ENCODE measurements at regions not wholly inside any gene's neighbourhood (a gene's known extent, or its start where the extent isn't known, plus 50 kb on each side); places are given as distances from the start of the nearest gene placed in this dataset.

DNA sequence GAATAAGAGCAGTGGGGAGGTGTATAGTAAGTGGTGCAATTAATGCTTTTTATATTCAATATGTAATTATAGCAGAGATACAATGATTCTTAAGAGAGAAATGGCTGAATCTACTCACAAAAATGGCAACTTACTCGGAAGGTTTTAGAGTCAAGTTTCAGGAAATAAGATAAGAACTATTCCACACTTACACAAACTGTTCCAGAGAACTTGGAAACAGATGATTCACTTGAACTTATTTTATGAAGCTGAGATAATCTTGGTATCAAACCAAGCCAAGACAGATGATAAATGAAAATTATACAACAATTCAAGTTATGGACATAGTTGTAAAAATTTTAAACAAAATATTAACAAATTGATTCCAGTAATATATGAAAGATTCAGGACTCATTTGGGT is 311.3 kb upstream of the HS3ST1 start:
- Histone ChIP-seq H3K9me3 (ENCODE audit: low read depth, low read length, poor library complexity, severe bottlenecking) (peaks cover 41% of the 10 kb centered on the region), H3K4me1 (ENCODE audit: insufficient read depth, low read length, poor library complexity, severe bottlenecking) (no peaks in the 10 kb centered on the region), H3K27me3 (replicated peaks; ENCODE audit: insufficient read depth, low read depth, low read length, poor library complexity) (no peaks in the 10 kb centered on the region), H3K36me3 (ENCODE audit: insufficient read depth, low read length, poor library complexity, severe bottlenecking) (no peaks in the 10 kb centered on the region), H3K4me3 (ENCODE audit: low read depth, low read length, poor library complexity, severe bottlenecking) (no peak overlapping the region), H3K27ac (ENCODE audit: low read depth, low read length, poor library complexity, severe bottlenecking) (no peak overlapping the region)
- no TSS peak for BruUV-seq (replicated peaks)
- TF ChIP-seq EZH2 (IDR thresholded peaks at IDR 0.05; ENCODE audit: borderline replicate concordance, low read depth, low read length, poor library complexity, severe bottlenecking): no peak
- TF ChIP-seq, protein P1, sequence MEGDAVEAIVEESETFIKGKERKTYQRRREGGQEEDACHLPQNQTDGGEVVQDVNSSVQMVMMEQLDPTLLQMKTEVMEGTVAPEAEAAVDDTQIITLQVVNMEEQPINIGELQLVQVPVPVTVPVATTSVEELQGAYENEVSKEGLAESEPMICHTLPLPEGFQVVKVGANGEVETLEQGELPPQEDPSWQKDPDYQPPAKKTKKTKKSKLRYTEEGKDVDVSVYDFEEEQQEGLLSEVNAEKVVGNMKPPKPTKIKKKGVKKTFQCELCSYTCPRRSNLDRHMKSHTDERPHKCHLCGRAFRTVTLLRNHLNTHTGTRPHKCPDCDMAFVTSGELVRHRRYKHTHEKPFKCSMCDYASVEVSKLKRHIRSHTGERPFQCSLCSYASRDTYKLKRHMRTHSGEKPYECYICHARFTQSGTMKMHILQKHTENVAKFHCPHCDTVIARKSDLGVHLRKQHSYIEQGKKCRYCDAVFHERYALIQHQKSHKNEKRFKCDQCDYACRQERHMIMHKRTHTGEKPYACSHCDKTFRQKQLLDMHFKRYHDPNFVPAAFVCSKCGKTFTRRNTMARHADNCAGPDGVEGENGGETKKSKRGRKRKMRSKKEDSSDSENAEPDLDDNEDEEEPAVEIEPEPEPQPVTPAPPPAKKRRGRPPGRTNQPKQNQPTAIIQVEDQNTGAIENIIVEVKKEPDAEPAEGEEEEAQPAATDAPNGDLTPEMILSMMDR (conservative IDR thresholded peaks at IDR 0.05; ENCODE audit: low read depth, low read length): no peak
- CTCF ChIA-PET: no interaction called here
- POLR2A ChIA-PET (ENCODE audit: low non-redundant PET): no interaction called here
- intact Hi-C loops (cut with micrococcal nuclease; ENCODE audit: unreplicated experiment): no loop called here
- DNase-seq (ENCODE audit: low spot score): no peak

DNA sequence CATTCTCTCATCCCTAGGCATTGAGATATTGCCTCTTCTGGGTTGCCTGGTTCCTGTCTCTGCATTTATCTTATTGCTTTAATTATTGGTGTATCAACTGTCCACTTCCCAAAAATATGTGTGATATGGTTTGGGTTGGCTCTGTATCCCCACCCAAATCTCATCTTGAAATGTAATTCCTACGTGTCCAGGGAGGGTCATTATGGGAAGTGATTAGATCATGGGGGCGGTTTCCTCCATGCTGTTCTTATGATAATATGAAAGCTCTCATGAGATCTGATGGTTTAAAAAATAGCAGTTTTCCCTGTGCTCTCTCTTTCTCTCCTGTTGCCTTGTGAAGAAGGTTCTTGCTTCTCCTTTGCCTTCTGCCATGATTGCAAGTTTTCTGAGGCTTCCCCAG is 308.3 kb upstream of the HS3ST1 start:
- BruUV-seq (replicated peaks): no TSS peak
- no peak for TF ChIP-seq EZH2 (IDR thresholded peaks at IDR 0.05; ENCODE audit: borderline replicate concordance, low read depth, low read length, poor library complexity, severe bottlenecking)
- TF ChIP-seq, protein P1 (conservative IDR thresholded peaks at IDR 0.05; ENCODE audit: low read depth, low read length): no peak
- Histone ChIP-seq H3K27me3 (replicated peaks; ENCODE audit: insufficient read depth, low read depth, low read length, poor library complexity) (no peaks in the 10 kb centered on the region), H3K4me1 (ENCODE audit: insufficient read depth, low read length, poor library complexity, severe bottlenecking) (no peaks in the 10 kb centered on the region), H3K27ac (ENCODE audit: low read depth, low read length, poor library complexity, severe bottlenecking) (no peak overlapping the region), H3K9me3 (ENCODE audit: low read depth, low read length, poor library complexity, severe bottlenecking) (peaks cover 34% of the 10 kb centered on the region), H3K4me3 (ENCODE audit: low read depth, low read length, poor library complexity, severe bottlenecking) (no peak overlapping the region), H3K36me3 (ENCODE audit: insufficient read depth, low read length, poor library complexity, severe bottlenecking) (no peaks in the 10 kb centered on the region)
- CTCF ChIA-PET: no interaction called here
- intact Hi-C loops (cut with micrococcal nuclease; ENCODE audit: unreplicated experiment): no loop called here
- no peak for DNase-seq (ENCODE audit: low spot score)
- POLR2A ChIA-PET (ENCODE audit: low non-redundant PET): no interaction called here

DNA sequence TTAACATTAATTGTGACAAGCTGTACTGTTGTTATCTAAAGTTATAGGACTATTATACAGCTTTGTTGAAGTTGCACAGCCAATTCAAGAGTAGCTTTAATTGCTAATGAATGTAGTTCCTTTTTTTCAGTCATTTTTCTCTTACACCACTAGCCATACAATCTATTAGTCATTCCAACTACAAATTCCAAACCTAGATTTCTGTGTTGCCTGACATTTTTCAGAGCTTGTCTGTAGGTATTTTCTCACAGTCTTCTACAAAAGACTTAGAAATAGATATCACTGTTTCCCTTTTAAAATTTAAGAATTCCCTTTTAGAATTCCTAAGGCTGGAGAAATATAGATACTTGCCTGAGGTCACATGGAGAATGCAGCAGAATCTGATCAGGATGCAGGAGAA is 307.0 kb upstream of the HS3ST1 start:
- Histone ChIP-seq H3K9me3 (ENCODE audit: low read depth, low read length, poor library complexity, severe bottlenecking) (peaks cover 25% of the 10 kb centered on the region), H3K27ac (ENCODE audit: low read depth, low read length, poor library complexity, severe bottlenecking) (no peak overlapping the region), H3K4me1 (ENCODE audit: insufficient read depth, low read length, poor library complexity, severe bottlenecking) (no peaks in the 10 kb centered on the region), H3K27me3 (replicated peaks; ENCODE audit: insufficient read depth, low read depth, low read length, poor library complexity) (no peaks in the 10 kb centered on the region), H3K36me3 (ENCODE audit: insufficient read depth, low read length, poor library complexity, severe bottlenecking) (no peaks in the 10 kb centered on the region), H3K4me3 (ENCODE audit: low read depth, low read length, poor library complexity, severe bottlenecking) (no peak overlapping the region)
- intact Hi-C loops (cut with micrococcal nuclease; ENCODE audit: unreplicated experiment): no loop called here
- no peak for DNase-seq (ENCODE audit: low spot score)
- POLR2A ChIA-PET (ENCODE audit: low non-redundant PET): no interaction called here
- CTCF ChIA-PET: no interaction called here
- no TSS peak for BruUV-seq (replicated peaks)
- TF ChIP-seq EZH2 (IDR thresholded peaks at IDR 0.05; ENCODE audit: borderline replicate concordance, low read depth, low read length, poor library complexity, severe bottlenecking): no peak
- TF ChIP-seq, protein P1 (conservative IDR thresholded peaks at IDR 0.05; ENCODE audit: low read depth, low read length): no peak

All from A673 (cell line).